ENCODE measurements at regions not wholly inside any gene's neighbourhood (a gene's known extent, or its start where the extent isn't known, plus 50 kb on each side); places are given as distances from the start of the nearest gene placed in this dataset.

GRCh38 chr7:88700725-88701124 lies 58.8 kb upstream of the ZNF804B start:
- TF ChIP-seq EZH2 (IDR thresholded peaks at IDR 0.05; ENCODE audit: borderline replicate concordance, low read depth, low read length, severe bottlenecking), result no peak
- no peak for TF ChIP-seq CTCF (IDR thresholded peaks at IDR 0.05; ENCODE audit: borderline replicate concordance, extremely low read depth, low read length, poor library complexity, severe bottlenecking)
- Histone ChIP-seq H4K20me1 (ENCODE audit: insufficient read depth, low read length) (no peaks in the 10 kb centered on the region), H3K4me1 (ENCODE audit: insufficient read depth, low read length) (no peaks in the 10 kb centered on the region), H3K36me3 (ENCODE audit: insufficient read depth, low read length) (no peaks in the 10 kb centered on the region), H3K9me3 (ENCODE audit: insufficient read depth, low read length, severe bottlenecking) (no peaks in the 10 kb centered on the region), H2AFZ (ENCODE audit: low read depth, low read length) (no peak overlapping the region), H3K79me2 (ENCODE audit: insufficient read depth, low read length) (no peaks in the 10 kb centered on the region), H3K27ac (ENCODE audit: low read length) (no peak overlapping the region), H3K4me3 (ENCODE audit: low read depth in 1 of 2, low read length in 2 of 2) (no peak overlapping the region), H3K9ac (ENCODE audit: low read depth, low read length) (no peak overlapping the region), H3K27me3 (ENCODE audit: insufficient read depth, low read length, poor library complexity) (no peaks in the 10 kb centered on the region), H3K4me2 (ENCODE audit: insufficient read depth, low read length) (no peak overlapping the region)
- DNase-seq, result no peak
- ATAC-seq (ENCODE audit: insufficient read depth, low read depth), result no peak

GRCh38 chr7:88694207-88694606 lies 65.3 kb upstream of the ZNF804B start:
- TF ChIP-seq CTCF (IDR thresholded peaks at IDR 0.05; ENCODE audit: borderline replicate concordance, extremely low read depth, low read length, poor library complexity, severe bottlenecking), result no peak
- no peak for TF ChIP-seq EZH2 (IDR thresholded peaks at IDR 0.05; ENCODE audit: borderline replicate concordance, low read depth, low read length, severe bottlenecking)
- H2AFZ ChIP-seq (ENCODE audit: low read depth, low read length), result no peak overlapping the region
- H3K27ac ChIP-seq (ENCODE audit: low read length), result no peak overlapping the region
- H3K27me3 ChIP-seq (ENCODE audit: insufficient read depth, low read length, poor library complexity), result no peaks in the 10 kb centered on the region
- no peaks in the 10 kb centered on the region for H3K79me2 ChIP-seq (ENCODE audit: insufficient read depth, low read length)
- no peak overlapping the region for H3K4me3 ChIP-seq (ENCODE audit: low read depth in 1 of 2, low read length in 2 of 2)
- no peaks in the 10 kb centered on the region for H3K4me1 ChIP-seq (ENCODE audit: insufficient read depth, low read length)
- H4K20me1 ChIP-seq (ENCODE audit: insufficient read depth, low read length), result no peaks in the 10 kb centered on the region
- no peak overlapping the region for H3K9ac ChIP-seq (ENCODE audit: low read depth, low read length)
- no peaks in the 10 kb centered on the region for H3K9me3 ChIP-seq (ENCODE audit: insufficient read depth, low read length, severe bottlenecking)
- ATAC-seq (ENCODE audit: insufficient read depth, low read depth), result no peak
- DNase-seq, result no peak
- no peaks in the 10 kb centered on the region for H3K36me3 ChIP-seq (ENCODE audit: insufficient read depth, low read length)
- H3K4me2 ChIP-seq (ENCODE audit: insufficient read depth, low read length), result no peak overlapping the region

DNA sequence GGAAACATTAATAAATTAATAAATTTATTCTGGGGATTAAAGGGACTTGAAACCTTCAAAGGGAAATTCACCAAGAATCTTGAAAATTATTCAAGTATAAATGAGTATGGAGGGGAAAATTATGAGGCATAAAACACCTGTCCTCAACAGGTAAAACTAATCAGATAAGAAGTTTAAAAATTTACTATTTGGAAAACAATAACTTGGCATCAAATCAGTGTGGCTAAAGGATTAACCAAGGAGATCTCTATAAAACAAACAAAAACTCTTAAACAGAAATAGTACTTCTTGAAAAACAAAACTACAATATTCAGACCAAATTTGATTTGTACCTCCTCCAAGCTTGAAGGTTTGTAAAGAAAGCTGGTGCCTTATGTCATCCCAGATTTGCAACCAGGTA lies 66.4 kb upstream of the ZNF804B start:
- H4K20me1 ChIP-seq (ENCODE audit: insufficient read depth, low read length), result no peaks in the 10 kb centered on the region
- DNase-seq (no peak), ATAC-seq (ENCODE audit: insufficient read depth, low read depth) (no peak)
- H3K27ac ChIP-seq (ENCODE audit: low read length), result no peak overlapping the region
- no peaks in the 10 kb centered on the region for H3K36me3 ChIP-seq (ENCODE audit: insufficient read depth, low read length)
- no peaks in the 10 kb centered on the region for H3K79me2 ChIP-seq (ENCODE audit: insufficient read depth, low read length)
- TF ChIP-seq CTCF (IDR thresholded peaks at IDR 0.05; ENCODE audit: borderline replicate concordance, extremely low read depth, low read length, poor library complexity, severe bottlenecking), result no peak
- no peak for TF ChIP-seq EZH2 (IDR thresholded peaks at IDR 0.05; ENCODE audit: borderline replicate concordance, low read depth, low read length, severe bottlenecking)
- no peak overlapping the region for H3K4me2 ChIP-seq (ENCODE audit: insufficient read depth, low read length)
- no peaks in the 10 kb centered on the region for H3K4me1 ChIP-seq (ENCODE audit: insufficient read depth, low read length)
- no peak overlapping the region for H3K9ac ChIP-seq (ENCODE audit: low read depth, low read length)
- H3K27me3 ChIP-seq (ENCODE audit: insufficient read depth, low read length, poor library complexity), result no peaks in the 10 kb centered on the region
- no peaks in the 10 kb centered on the region for H3K9me3 ChIP-seq (ENCODE audit: insufficient read depth, low read length, severe bottlenecking)
- H2AFZ ChIP-seq (ENCODE audit: low read depth, low read length), result no peak overlapping the region
- H3K4me3 ChIP-seq (ENCODE audit: low read depth in 1 of 2, low read length in 2 of 2), result no peak overlapping the region

GRCh38 chr7:88692493-88692892 lies 67.0 kb upstream of the ZNF804B start:
- no peaks in the 10 kb centered on the region for H3K36me3 ChIP-seq (ENCODE audit: insufficient read depth, low read length)
- no peak overlapping the region for H3K4me3 ChIP-seq (ENCODE audit: low read depth in 1 of 2, low read length in 2 of 2)
- H3K4me1 ChIP-seq (ENCODE audit: insufficient read depth, low read length), result no peaks in the 10 kb centered on the region
- no peak overlapping the region for H3K9ac ChIP-seq (ENCODE audit: low read depth, low read length)
- no peaks in the 10 kb centered on the region for H3K27me3 ChIP-seq (ENCODE audit: insufficient read depth, low read length, poor library complexity)
- no peaks in the 10 kb centered on the region for H4K20me1 ChIP-seq (ENCODE audit: insufficient read depth, low read length)
- ATAC-seq (ENCODE audit: insufficient read depth, low read depth) (no peak), DNase-seq (no peak)
- H3K79me2 ChIP-seq (ENCODE audit: insufficient read depth, low read length), result no peaks in the 10 kb centered on the region
- H3K9me3 ChIP-seq (ENCODE audit: insufficient read depth, low read length, severe bottlenecking), result no peaks in the 10 kb centered on the region
- TF ChIP-seq CTCF (IDR thresholded peaks at IDR 0.05; ENCODE audit: borderline replicate concordance, extremely low read depth, low read length, poor library complexity, severe bottlenecking) (no peak), EZH2 (IDR thresholded peaks at IDR 0.05; ENCODE audit: borderline replicate concordance, low read depth, low read length, severe bottlenecking) (no peak)
- no peak overlapping the region for H3K27ac ChIP-seq (ENCODE audit: low read length)
- no peak overlapping the region for H2AFZ ChIP-seq (ENCODE audit: low read depth, low read length)
- no peak overlapping the region for H3K4me2 ChIP-seq (ENCODE audit: insufficient read depth, low read length)

Measured in DND-41 (cell line).